HCT116 (cell line): ENCODE measurements at regions not wholly inside any gene's neighbourhood (a gene's known extent, or its start where the extent isn't known, plus 50 kb on each side); places are given as distances from the start of the nearest gene placed in this dataset.

Experiments
- ATAC-seq: fragments of 200-7000 bp; cut with Tn5 transposase; 2 replicates; pipeline ENCODE4 v1.9.1; 2020; ENCODE audit warnings: mild to moderate bottlenecking, moderate library complexity
- BruUV-seq: library from RNA; stranded (reverse); fragments of 400-500 nt; replicated peaks from 2 replicates; lab custom pipeline; 2021; lab: Mats Ljungman, UMichigan
- CTCF ChIA-PET: fragments of 300-600 bp; sonication (Branson Sonifier 250); formaldehyde crosslinking; loops from one replicate; lab custom pipeline; 2021; ENCODE audit warnings: antibody characterized with exemption; lab: Charles Lee
- POLR2A ChIA-PET: fragments of 300-600, 350-600 bp; sonication (Branson Sonifier 250); formaldehyde crosslinking; loops from one replicate; lab custom pipeline; 2021; ENCODE audit warnings: antibody characterized with exemption; lab: Charles Lee
- RAD21 ChIA-PET, 2 experiments: fragments of 300-600 bp; sonication (Branson Sonifier 250); formaldehyde crosslinking; loops; one replicate each; lab custom pipeline; 2023; ENCODE audit warnings: low total read pairs in 2 of 2; ENCODE audit not compliant: uncharacterized antibody in 2 of 2, unreplicated experiment in 2 of 2, low non-redundant PET in 1 of 2; lab: Charles Lee
- DNase-seq: peaks from one replicate; pipeline ENCODE4 v3.0.0-alpha.2; 2010; ENCODE audit warnings: low read depth, low spot score
- H2AFZ ChIP-seq: fragments of 200-600 bp; shearing (Covaris generic), sonication (generic); 2 replicates; pipeline ENCODE4 v1.6.1; 2017; ENCODE audit warnings: low read depth, mixed run types, mixed read lengths, antibody characterized with exemption, low read length; ENCODE audit not compliant: poor library complexity, severe bottlenecking
- H3K27ac ChIP-seq: 2 replicates; pipeline ENCODE4 v1.5.1; 2012; ENCODE audit warnings: low read depth, low read length
- H3K27me3 ChIP-seq: fragments of 200-600 bp; sonication (generic); 2 replicates; pipeline ENCODE4 v1.6.1; 2016; ENCODE audit warnings: mixed run types, low read length, mixed read lengths; ENCODE audit not compliant: insufficient read depth
- H3K36me3 ChIP-seq, 2 experiments: fragments of 200-500 bp in 1 of 2; fragments of 200-600 bp in 1 of 2; sonication (Bioruptor generic) in 1 of 2; sonication (generic) in 1 of 2; 2 replicates each; pipeline versions ENCODE4 v1.5.1 to v1.6.1; 2014 to 2016; ENCODE audit warnings: low read length in 2 of 2, inconsistent platforms in 1 of 2, mixed read lengths in 1 of 2, mixed run types in 1 of 2; ENCODE audit not compliant: insufficient read depth in 2 of 2, control insufficient read depth in 1 of 2
- H3K4me1 ChIP-seq, 2 experiments: fragments of 200-600 bp in 1 of 2; sonication (generic) in 1 of 2; 2 replicates each; pipeline versions ENCODE4 v1.5.1 to v1.6.1; 2012 to 2017; ENCODE audit warnings: low read length in 2 of 2, inconsistent platforms in 1 of 2, mild to moderate bottlenecking in 1 of 2, mixed read lengths in 1 of 2, mixed run types in 1 of 2, moderate library complexity in 1 of 2; ENCODE audit not compliant: insufficient read depth in 2 of 2, control insufficient read depth in 1 of 2
- H3K4me2 ChIP-seq: fragments of 200-600 bp; sonication (generic); 2 replicates; pipeline ENCODE4 v1.6.1; 2017; ENCODE audit warnings: mixed run types, low read length, mixed read lengths
- H3K4me3 ChIP-seq, 2 experiments: fragments of 200-600 bp in 1 of 2; sonication (generic) in 1 of 2; replicated peaks in 1 of 2; 2 replicates each; pipeline ENCODE4 v1.5.1; 2011 to 2016; ENCODE audit warnings: low read length in 2 of 2, control low read depth in 1 of 2, low read depth in 1 of 2, mild to moderate bottlenecking in 1 of 2, mixed read lengths in 1 of 2, mixed run types in 1 of 2
- H3K79me2 ChIP-seq: fragments of 200-600 bp; sonication (generic); 2 replicates; pipeline ENCODE4 v1.6.1; 2017; ENCODE audit warnings: mild to moderate bottlenecking, mixed run types, low read length, moderate library complexity, mixed read lengths; ENCODE audit not compliant: insufficient read depth
- H3K9ac ChIP-seq: fragments of 200-600 bp; sonication (generic); 2 replicates; pipeline ENCODE4 v1.6.1; 2016; ENCODE audit warnings: low read length, mixed read lengths
- H3K9me2 ChIP-seq: fragments of 200-600 bp; sonication (generic), shearing (Covaris generic); 2 replicates; pipeline ENCODE4 v1.6.1; 2017; ENCODE audit warnings: mixed run types, mild to moderate bottlenecking, moderate library complexity; ENCODE audit not compliant: insufficient read depth
- H3K9me3 ChIP-seq, 2 experiments: fragments of 200-500 bp in 1 of 2; fragments of 200-600 bp in 1 of 2; sonication (Bioruptor generic) in 1 of 2; sonication (generic) in 1 of 2; 2 replicates each; pipeline ENCODE4 v1.6.1; 2014 to 2017; ENCODE audit warnings: low read length in 2 of 2, mixed read lengths in 2 of 2, inconsistent platforms in 1 of 2, low read depth in 1 of 2, mild to moderate bottlenecking in 1 of 2, mixed run types in 1 of 2, moderate library complexity in 1 of 2; ENCODE audit not compliant: control insufficient read depth in 1 of 2, insufficient read depth in 1 of 2
- H4K20me1 ChIP-seq: fragments of 200-600 bp; sonication (generic), shearing (Covaris generic); 2 replicates; pipeline ENCODE4 v1.6.1; 2017; ENCODE audit warnings: mixed run types, mild to moderate bottlenecking, moderate library complexity; ENCODE audit not compliant: insufficient read depth
- ATF3 ChIP-seq: IDR thresholded peaks from 2 replicates; pipeline ENCODE4 v1.6.1; 2012
- CBX3 ChIP-seq: IDR thresholded peaks from 2 replicates; pipeline ENCODE4 v1.6.1; 2012; ENCODE audit warnings: low read depth
- CEBPB ChIP-seq: IDR thresholded peaks from 2 replicates; pipeline ENCODE4 v1.6.1; 2012; ENCODE audit warnings: low read depth
- EGR1 ChIP-seq: IDR thresholded peaks from 2 replicates; pipeline ENCODE4 v1.6.1; 2012; ENCODE audit warnings: low read depth
- ELF1 ChIP-seq: IDR thresholded peaks from 2 replicates; pipeline ENCODE4 v1.6.1; 2012; ENCODE audit warnings: low read depth, borderline replicate concordance
- FOSL1 ChIP-seq: IDR thresholded peaks from 2 replicates; pipeline ENCODE4 v1.6.1; 2012; ENCODE audit warnings: low read depth
- POLR2AphosphoS5 ChIP-seq: IDR thresholded peaks from 2 replicates; pipeline ENCODE4 v1.6.1; 2011; ENCODE audit warnings: mild to moderate bottlenecking, low read depth, low read length, moderate library complexity
- REST ChIP-seq: IDR thresholded peaks from 2 replicates; pipeline ENCODE4 v1.6.1; 2012; ENCODE audit warnings: low read depth
- SIN3A ChIP-seq: IDR thresholded peaks from 2 replicates; pipeline ENCODE4 v1.6.1; 2012; ENCODE audit warnings: low read depth
- SRF ChIP-seq: IDR thresholded peaks from 2 replicates; pipeline ENCODE4 v1.6.1; 2012; ENCODE audit warnings: low read depth
- TCF7L2 ChIP-seq: IDR thresholded peaks from 2 replicates; pipeline ENCODE4 v1.7.0; 2011; ENCODE audit warnings: borderline replicate concordance, inconsistent platforms; ENCODE audit not compliant: insufficient read depth, insufficient read length; ENCODE audit errors: extremely low read depth
- ZBTB33 ChIP-seq: IDR thresholded peaks from 2 replicates; pipeline ENCODE4 v1.6.1; 2011; ENCODE audit warnings: mild to moderate bottlenecking, low read length, moderate library complexity; ENCODE audit not compliant: insufficient replicate concordance; ENCODE audit errors: extremely low read depth
- ZNF274 ChIP-seq: fragments of 200-500 bp; sonication (Bioruptor generic); IDR thresholded peaks from 2 replicates; pipeline ENCODE4 v1.6.1; 2014; ENCODE audit warnings: mild to moderate bottlenecking, low read depth, low read length, inconsistent platforms
- intact Hi-C: fragments of 100-400 bp; cut with micrococcal nuclease; formaldehyde crosslinking; loops from 2 replicates; pipeline ENCODE4 v1.10.0; 2022

GRCh38 chr12:84397846-84398245, 514.8 kb downstream of the SLC6A15 start:
- Histone ChIP-seq H3K36me3 (no peaks in the 10 kb centered on the region), H3K27ac (no peak overlapping the region), H2AFZ (no peak overlapping the region), H3K9me3 (no peaks in the 10 kb centered on the region), H4K20me1 (no peaks in the 10 kb centered on the region), H3K4me1 (no peaks in the 10 kb centered on the region), H3K4me2 (no peak overlapping the region), H3K27me3 (no peaks in the 10 kb centered on the region), H3K4me3 (no peak overlapping the region), H3K9me2 (no peaks in the 10 kb centered on the region), H3K9ac (no peak overlapping the region), H3K79me2 (no peaks in the 10 kb centered on the region)
- intact Hi-C loops = loop anchor here (5.0 to 10.0 kb wide), 2 partner anchors 571 to 1713 kb away; partner anchors contain the start of gene TMTC2
- ATAC-seq (no peak), DNase-seq (no peak)
- POLR2A ChIA-PET = no interaction called here
- TF ChIP-seq EGR1 (no peak), ZBTB33 (no peak), REST (no peak), CBX3 (no peak), ATF3 (no peak), POLR2AphosphoS5 (no peak), ELF1 (no peak), ZNF274 (no peak), CEBPB (no peak), SRF (no peak), TCF7L2 (no peak), SIN3A (no peak), FOSL1 (no peak)
- RAD21 ChIA-PET = no interaction called here
- no TSS peak for BruUV-seq
- CTCF ChIA-PET = no interaction called here
